ENCODE measurements at regions not wholly inside any gene's neighbourhood (a gene's known extent, or its start where the extent isn't known, plus 50 kb on each side); places are given as distances from the start of the nearest gene placed in this dataset.
A peak's percentile ranks its signal among the peaks of the same experiment; 100 is the strongest.

- no peak for TF ChIP-seq POLR2A (IDR thresholded peaks at IDR 0.05)
- H3K9me3 ChIP-seq (replicated peaks in 1 of 3), result no peaks in the 10 kb centered on the region
- WGBS, 4 donors, result 89 to 94% (median 91%) methylated on average over 10 to 13 of the region's 13 CpGs
- no peaks in the 10 kb centered on the region for H3K27me3 ChIP-seq
- no peak overlapping the region for H3K27ac ChIP-seq
- DNase-seq, result no peak
- H3K36me3 ChIP-seq (replicated peaks in 1 of 2), result no peaks in the 10 kb centered on the region
- H3K4me1 ChIP-seq (replicated peaks in 1 of 2), result peaks cover 21 to 36% of the 10 kb centered on the region in 2 donors
- no peak overlapping the region for H3K4me3 ChIP-seq
- intact Hi-C loops (cut with DNase I), result no loop called here
These were observed 74.0 kb downstream of the CEBPB start for GRCh38 chr20:50264534-50265145.

- 93 to 96% (median 94%) methylated on average over 11 to 12 of the region's 12 CpGs for WGBS, 4 donors
- Histone ChIP-seq H3K36me3 (replicated peaks in 1 of 2) (no peaks in the 10 kb centered on the region), H3K27ac (no peak overlapping the region), H3K4me1 (replicated peaks in 1 of 2) (peaks cover 20 to 36% of the 10 kb centered on the region in 2 donors), H3K4me3 (no peak overlapping the region), H3K9me3 (replicated peaks in 1 of 3) (no peaks in the 10 kb centered on the region), H3K27me3 (no peaks in the 10 kb centered on the region)
- TF ChIP-seq, protein P1, sequence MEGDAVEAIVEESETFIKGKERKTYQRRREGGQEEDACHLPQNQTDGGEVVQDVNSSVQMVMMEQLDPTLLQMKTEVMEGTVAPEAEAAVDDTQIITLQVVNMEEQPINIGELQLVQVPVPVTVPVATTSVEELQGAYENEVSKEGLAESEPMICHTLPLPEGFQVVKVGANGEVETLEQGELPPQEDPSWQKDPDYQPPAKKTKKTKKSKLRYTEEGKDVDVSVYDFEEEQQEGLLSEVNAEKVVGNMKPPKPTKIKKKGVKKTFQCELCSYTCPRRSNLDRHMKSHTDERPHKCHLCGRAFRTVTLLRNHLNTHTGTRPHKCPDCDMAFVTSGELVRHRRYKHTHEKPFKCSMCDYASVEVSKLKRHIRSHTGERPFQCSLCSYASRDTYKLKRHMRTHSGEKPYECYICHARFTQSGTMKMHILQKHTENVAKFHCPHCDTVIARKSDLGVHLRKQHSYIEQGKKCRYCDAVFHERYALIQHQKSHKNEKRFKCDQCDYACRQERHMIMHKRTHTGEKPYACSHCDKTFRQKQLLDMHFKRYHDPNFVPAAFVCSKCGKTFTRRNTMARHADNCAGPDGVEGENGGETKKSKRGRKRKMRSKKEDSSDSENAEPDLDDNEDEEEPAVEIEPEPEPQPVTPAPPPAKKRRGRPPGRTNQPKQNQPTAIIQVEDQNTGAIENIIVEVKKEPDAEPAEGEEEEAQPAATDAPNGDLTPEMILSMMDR (IDR thresholded peaks at IDR 0.05), result no peak
- TF ChIP-seq POLR2A (IDR thresholded peaks at IDR 0.05), result no peak
- intact Hi-C loops (cut with DNase I), result no loop called here
- no peak for DNase-seq
These were observed 74.8 kb downstream of the CEBPB start for GRCh38 chr20:50265245-50265946.

- peak in 1 of 7 donors; percentile 58 for DNase-seq
- H3K27me3 ChIP-seq, result no peaks in the 10 kb centered on the region
- no peaks in the 10 kb centered on the region for H3K36me3 ChIP-seq (replicated peaks in 1 of 2)
- peaks cover 20 to 33% of the 10 kb centered on the region in 2 donors for H3K4me1 ChIP-seq (replicated peaks in 1 of 2)
- intact Hi-C loops (cut with DNase I), result no loop called here
- H3K4me3 ChIP-seq, result no peak overlapping the region
- peak overlapping the region in 4 of 5 donors; percentile 31 to 80 (median 54) for H3K27ac ChIP-seq
- TF ChIP-seq POLR2A (IDR thresholded peaks at IDR 0.05), result no peak
- TF ChIP-seq, protein P1 (IDR thresholded peaks at IDR 0.05), result no peak
- no peaks in the 10 kb centered on the region for H3K9me3 ChIP-seq (replicated peaks in 1 of 3)
- WGBS, 4 donors, result 77 to 89% (median 82%) methylated on average over 9 to 10 of the region's 10 CpGs
These were observed 75.8 kb downstream of the CEBPB start for GRCh38 chr20:50266293-50267040.

GRCh38 chr20:50267041-50267865 is 76.6 kb downstream of the CEBPB start:
- H3K27me3 ChIP-seq, result no peaks in the 10 kb centered on the region
- H3K36me3 ChIP-seq (replicated peaks in 1 of 2), result no peaks in the 10 kb centered on the region
- no peaks in the 10 kb centered on the region for H3K9me3 ChIP-seq (replicated peaks in 1 of 3)
- intact Hi-C loops (cut with DNase I), result no loop called here
- peaks cover 20 to 33% of the 10 kb centered on the region in 2 donors for H3K4me1 ChIP-seq (replicated peaks in 1 of 2)
- peak overlapping the region; percentile 3 to 80 (median 50) for H3K27ac ChIP-seq
- no peak overlapping the region for H3K4me3 ChIP-seq
- TF ChIP-seq, protein P1 (IDR thresholded peaks at IDR 0.05), result no peak
- TF ChIP-seq POLR2A (IDR thresholded peaks at IDR 0.05), result no peak
- WGBS, 4 donors, result 40 to 70% (median 51%) methylated on average over 9 to 21 of the region's 21 CpGs
- peak in 6 of 7 donors; percentile 69 to 84 (median 76) for DNase-seq

Data from adrenal gland (tissue), 9 donors.